Calu3 (cell line): ENCODE measurements at regions not wholly inside any gene's neighbourhood (a gene's known extent, or its start where the extent isn't known, plus 50 kb on each side); places are given as distances from the start of the nearest gene placed in this dataset.

Experiments used
- BruUV-seq: library from RNA; stranded (reverse); fragments of 400-500 nt; replicated peaks from 2 replicates; lab custom pipeline; 2021; lab: Mats Ljungman, UMichigan
- CTCF ChIA-PET: fragments of 300-600 bp; sonication (Branson Sonifier 250); formaldehyde crosslinking; loops from one replicate; lab custom pipeline; 2022; ENCODE audit warnings: antibody characterized with exemption; lab: Charles Lee
- DNase-seq: peaks from one replicate; pipeline ENCODE4 v3.0.0; 2022
- H3K27ac Mint-ChIP-seq: one replicate; pipeline ENCODE4 v1.8.0; 2022; ENCODE audit warnings: mixed read lengths; ENCODE audit not compliant: unreplicated experiment
- H3K27me3 Mint-ChIP-seq: one replicate; pipeline ENCODE4 v1.8.0; 2022; ENCODE audit warnings: mixed read lengths; ENCODE audit not compliant: unreplicated experiment
- H3K36me3 Mint-ChIP-seq: one replicate; pipeline ENCODE4 v1.8.0; 2022; ENCODE audit warnings: mild to moderate bottlenecking, moderate library complexity, mixed read lengths; ENCODE audit not compliant: insufficient read depth, unreplicated experiment
- H3K4me1 Mint-ChIP-seq: one replicate; pipeline ENCODE4 v1.8.0; 2022; ENCODE audit warnings: mild to moderate bottlenecking, low read depth, mixed read lengths; ENCODE audit not compliant: unreplicated experiment
- H3K4me3 Mint-ChIP-seq: one replicate; pipeline ENCODE4 v1.8.0; 2022; ENCODE audit warnings: mild to moderate bottlenecking, low read depth, moderate library complexity, mixed read lengths; ENCODE audit not compliant: unreplicated experiment
- H3K9me3 Mint-ChIP-seq: one replicate; pipeline ENCODE4 v1.8.0; 2022; ENCODE audit warnings: low read depth, mixed read lengths; ENCODE audit not compliant: unreplicated experiment
- intact Hi-C: fragments of 100-400 bp; cut with micrococcal nuclease; formaldehyde crosslinking; loops from one replicate; pipeline ENCODE4 v1.10.0; 2022; ENCODE audit not compliant: unreplicated experiment
- TF ChIP-seq, protein P1 (sequence below): fragments of 200-600 bp; IDR thresholded peaks from one replicate; pipeline ENCODE4 v1.8.0; 2022; ENCODE audit warnings: antibody characterized with exemption; ENCODE audit not compliant: unreplicated experiment

DNA sequence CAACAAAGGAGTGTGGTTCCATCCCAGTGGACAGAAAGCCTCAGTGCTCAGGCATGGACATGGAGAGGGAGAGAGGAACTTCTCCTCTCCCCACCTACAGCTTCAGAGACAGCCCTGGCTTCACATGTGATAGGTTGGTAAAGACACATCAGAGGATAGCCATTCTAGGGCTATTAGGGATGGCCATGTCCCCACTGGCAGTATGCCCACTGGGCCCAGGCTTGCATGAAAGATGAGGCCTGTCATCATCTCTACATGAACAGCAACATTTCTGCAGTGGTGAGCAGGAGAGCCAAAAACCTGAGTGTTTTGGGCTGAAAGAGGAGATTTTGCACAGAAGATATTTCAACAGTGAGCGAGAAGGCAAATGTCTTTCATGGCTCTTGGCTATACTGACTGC lies 517.2 kb downstream of the NR4A2 start:
- H3K4me1 Mint-ChIP-seq, result no peaks in the 10 kb centered on the region
- no TSS peak for BruUV-seq
- CTCF ChIA-PET, result interaction anchor here (0.6 to 1.2 kb wide), 4 partner anchors 323 to 447 kb away, joined by 3 to 7 read pairs (median 4); no protein-coding TSS in a partner anchor
- no peak overlapping the region for H3K4me3 Mint-ChIP-seq
- H3K9me3 Mint-ChIP-seq, result peaks cover 2% of the 10 kb centered on the region
- H3K27ac Mint-ChIP-seq, result no peak overlapping the region
- TF ChIP-seq, protein P1, sequence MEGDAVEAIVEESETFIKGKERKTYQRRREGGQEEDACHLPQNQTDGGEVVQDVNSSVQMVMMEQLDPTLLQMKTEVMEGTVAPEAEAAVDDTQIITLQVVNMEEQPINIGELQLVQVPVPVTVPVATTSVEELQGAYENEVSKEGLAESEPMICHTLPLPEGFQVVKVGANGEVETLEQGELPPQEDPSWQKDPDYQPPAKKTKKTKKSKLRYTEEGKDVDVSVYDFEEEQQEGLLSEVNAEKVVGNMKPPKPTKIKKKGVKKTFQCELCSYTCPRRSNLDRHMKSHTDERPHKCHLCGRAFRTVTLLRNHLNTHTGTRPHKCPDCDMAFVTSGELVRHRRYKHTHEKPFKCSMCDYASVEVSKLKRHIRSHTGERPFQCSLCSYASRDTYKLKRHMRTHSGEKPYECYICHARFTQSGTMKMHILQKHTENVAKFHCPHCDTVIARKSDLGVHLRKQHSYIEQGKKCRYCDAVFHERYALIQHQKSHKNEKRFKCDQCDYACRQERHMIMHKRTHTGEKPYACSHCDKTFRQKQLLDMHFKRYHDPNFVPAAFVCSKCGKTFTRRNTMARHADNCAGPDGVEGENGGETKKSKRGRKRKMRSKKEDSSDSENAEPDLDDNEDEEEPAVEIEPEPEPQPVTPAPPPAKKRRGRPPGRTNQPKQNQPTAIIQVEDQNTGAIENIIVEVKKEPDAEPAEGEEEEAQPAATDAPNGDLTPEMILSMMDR, result no peak
- H3K27me3 Mint-ChIP-seq, result no peaks in the 10 kb centered on the region
- H3K36me3 Mint-ChIP-seq, result no peaks in the 10 kb centered on the region
- intact Hi-C loops, result no loop called here
- DNase-seq, result no peak

DNA sequence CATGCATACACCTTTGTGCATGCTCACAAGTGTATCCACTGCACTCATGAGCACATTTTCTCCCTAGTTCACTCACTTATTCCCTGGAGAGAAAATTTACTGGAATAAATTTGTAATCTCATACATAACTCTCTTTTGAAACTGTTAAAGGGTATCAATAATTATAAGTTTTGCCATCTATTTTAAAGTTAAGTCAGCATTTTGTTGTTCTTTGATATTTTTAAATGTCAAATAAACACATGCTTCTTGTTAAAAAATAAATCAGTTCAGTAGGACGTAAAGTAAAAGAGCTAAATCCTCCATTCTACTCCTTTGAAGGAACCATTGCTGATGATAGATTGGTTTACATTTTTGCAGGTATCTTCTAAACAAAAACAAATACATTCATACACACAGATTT lies 522.1 kb downstream of the NR4A2 start:
- H3K36me3 Mint-ChIP-seq, result no peaks in the 10 kb centered on the region
- CTCF ChIA-PET, result interaction anchor here (0.6 kb wide), 1 partner anchor 66 kb away, joined by 3 read pairs; no protein-coding TSS in a partner anchor
- no peak for DNase-seq
- no peaks in the 10 kb centered on the region for H3K9me3 Mint-ChIP-seq
- H3K27me3 Mint-ChIP-seq, result no peaks in the 10 kb centered on the region
- H3K4me1 Mint-ChIP-seq, result no peaks in the 10 kb centered on the region
- no peak overlapping the region for H3K4me3 Mint-ChIP-seq
- no TSS peak for BruUV-seq
- no peak overlapping the region for H3K27ac Mint-ChIP-seq
- TF ChIP-seq, protein P1, result no peak
- intact Hi-C loops, result no loop called here

DNA sequence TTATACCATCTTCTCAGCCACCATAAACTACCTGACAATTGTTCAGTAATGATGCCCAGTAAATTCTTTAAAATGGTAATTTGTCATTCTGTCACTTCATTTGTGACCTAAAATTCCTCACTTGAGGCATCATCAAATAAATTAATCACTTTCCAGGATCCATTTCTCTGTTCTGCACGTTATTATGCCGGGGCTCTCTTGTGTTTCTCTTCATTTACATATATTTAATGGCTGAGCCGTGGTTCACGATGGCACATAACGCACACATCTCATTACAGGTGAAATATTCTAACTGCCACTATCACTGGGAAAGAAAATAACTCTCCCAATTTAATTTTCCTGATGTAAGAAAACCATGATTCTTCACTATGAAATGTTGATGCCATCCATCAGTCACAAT lies 529.6 kb downstream of the NR4A2 start:
- Mint-ChIP-seq H3K27ac (no peak overlapping the region), H3K36me3 (no peaks in the 10 kb centered on the region), H3K4me1 (no peaks in the 10 kb centered on the region), H3K27me3 (no peaks in the 10 kb centered on the region), H3K9me3 (no peaks in the 10 kb centered on the region), H3K4me3 (no peak overlapping the region)
- no TSS peak for BruUV-seq
- CTCF ChIA-PET, result no interaction called here
- TF ChIP-seq, protein P1, result no peak
- DNase-seq, result no peak
- intact Hi-C loops, result no loop called here

DNA sequence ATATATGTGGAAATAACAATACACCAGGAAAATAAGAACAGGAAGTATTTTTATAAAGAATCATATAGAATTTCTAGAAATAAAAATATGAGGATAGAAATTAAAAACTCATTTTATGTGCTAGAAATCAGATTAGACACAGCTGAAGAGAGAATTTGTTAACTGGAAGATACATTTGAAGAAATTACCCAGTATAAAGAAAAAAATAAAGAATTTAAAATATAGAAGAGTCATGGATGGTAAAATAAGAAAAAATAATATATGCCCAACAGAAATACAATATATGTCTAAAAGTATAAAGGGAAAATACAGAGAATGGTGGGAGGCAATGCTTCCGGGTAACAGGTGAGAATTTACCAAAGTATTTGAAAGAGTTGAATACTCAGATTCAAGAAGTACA lies 539.9 kb downstream of the NR4A2 start:
- H3K4me1 Mint-ChIP-seq, result no peaks in the 10 kb centered on the region
- peaks cover 5% of the 10 kb centered on the region for H3K9me3 Mint-ChIP-seq
- no peak overlapping the region for H3K27ac Mint-ChIP-seq
- H3K4me3 Mint-ChIP-seq, result no peak overlapping the region
- BruUV-seq, result no TSS peak
- H3K27me3 Mint-ChIP-seq, result no peaks in the 10 kb centered on the region
- no peak for DNase-seq
- intact Hi-C loops, result no loop called here
- CTCF ChIA-PET, result no interaction called here
- H3K36me3 Mint-ChIP-seq, result no peaks in the 10 kb centered on the region
- TF ChIP-seq, protein P1, result no peak
